Endothelial cell of umbilical vein (primary cell): ENCODE measurements at regions not wholly inside any gene's neighbourhood (a gene's known extent, or its start where the extent isn't known, plus 50 kb on each side); places are given as distances from the start of the nearest gene placed in this dataset.

Experiments
- BruUV-seq: library from RNA; stranded (reverse); fragments of 400-500 nt; replicated peaks from 2 replicates; lab custom pipeline; 2021; lab: Mats Ljungman, UMichigan
- CTCF ChIA-PET: fragments of 300-600, 350-600 bp; sonication (Branson Sonifier 250); formaldehyde crosslinking; loops from one replicate; lab custom pipeline; 2021; ENCODE audit warnings: antibody characterized with exemption, inconsistent platforms; lab: Charles Lee
- POLR2A ChIA-PET: fragments of 300-600, 350-600 bp; sonication (Branson Sonifier 250); formaldehyde crosslinking; loops from one replicate; lab custom pipeline; 2021; ENCODE audit warnings: antibody characterized with exemption, inconsistent platforms; lab: Charles Lee
- DNase-seq: peaks from one replicate; pipeline ENCODE4 v3.0.0-alpha.2; 2011; ENCODE audit warnings: low read depth, low spot score
- FAIRE-seq: peaks from 2 replicates; lab custom pipeline; 2011; peaks lifted over from hg19 to GRCh38; lab: Jason Lieb, UNC
- H2AFZ ChIP-seq: 2 replicates; pipeline ENCODE4 v1.6.0; 2012; ENCODE audit warnings: low read depth, low read length, control low read depth, inconsistent platforms
- H3K27ac ChIP-seq: 2 replicates; pipeline ENCODE4 v1.5.1; 2011; ENCODE audit warnings: low read depth, mild to moderate bottlenecking, control low read depth, low read length, moderate library complexity; ENCODE audit not compliant: insufficient read depth
- H3K27me3 ChIP-seq, 2 experiments: 2 replicates each; pipeline versions ENCODE4 v1.6.0 to v1.6.1; 2011; ENCODE audit warnings: low read length in 2 of 2, mixed read lengths in 1 of 2; ENCODE audit not compliant: control insufficient read depth in 2 of 2, insufficient read depth in 2 of 2
- H3K36me3 ChIP-seq, 2 experiments: 2 replicates in 1 of 2; 3 replicates in 1 of 2; pipeline ENCODE4 v1.5.1; 2011; ENCODE audit warnings: low read length in 2 of 2, mild to moderate bottlenecking in 1 of 2, moderate library complexity in 1 of 2; ENCODE audit not compliant: control insufficient read depth in 2 of 2, insufficient read depth in 2 of 2; ENCODE audit errors: extremely low read depth in 1 of 2
- H3K4me1 ChIP-seq: 3 replicates; pipeline ENCODE4 v1.5.1; 2011; ENCODE audit warnings: mild to moderate bottlenecking, low read length; ENCODE audit not compliant: control insufficient read depth, insufficient read depth; ENCODE audit errors: extremely low read depth
- H3K4me2 ChIP-seq: 2 replicates; pipeline ENCODE4 v1.6.1; 2011; ENCODE audit warnings: low read length, control low read depth, mixed read lengths; ENCODE audit not compliant: insufficient read depth
- H3K4me3 ChIP-seq, 3 experiments: fragments of 200-600 bp in 1 of 3; sonication (generic), shearing (Covaris generic) in 1 of 3; replicated peaks in 1 of 3; 2 replicates each; pipeline ENCODE4 v1.5.1; 2011 to 2016; ENCODE audit warnings: control low read depth in 3 of 3, low read length in 3 of 3, mild to moderate bottlenecking in 2 of 3, inconsistent platforms in 1 of 3, low read depth in 1 of 3, moderate library complexity in 1 of 3; ENCODE audit not compliant: insufficient read depth in 1 of 3
- H3K79me2 ChIP-seq: 2 replicates; pipeline ENCODE4 v1.6.0; 2012; ENCODE audit warnings: low read length, inconsistent platforms; ENCODE audit not compliant: control insufficient read depth, insufficient read depth
- H3K9ac ChIP-seq: replicated peaks from 2 replicates; pipeline ENCODE3; 2011; ENCODE audit warnings: low read length, control low read depth; ENCODE audit not compliant: insufficient read depth; ENCODE audit errors: extremely low read depth
- H3K9me1 ChIP-seq: replicated peaks from 3 replicates; pipeline ENCODE4 v1.6.0; 2011; ENCODE audit warnings: mild to moderate bottlenecking, low read length; ENCODE audit not compliant: control insufficient read depth, insufficient read depth; ENCODE audit errors: extremely low read depth
- H3K9me3 ChIP-seq: replicated peaks from 2 replicates; pipeline ENCODE4 v1.5.1; 2012; ENCODE audit warnings: low read length, inconsistent platforms; ENCODE audit not compliant: control insufficient read depth, insufficient read depth
- H4K20me1 ChIP-seq: replicated peaks from 2 replicates; pipeline ENCODE3; 2011; ENCODE audit warnings: mild to moderate bottlenecking, low read length; ENCODE audit not compliant: control insufficient read depth, insufficient read depth; ENCODE audit errors: extremely low read depth
- CTCF ChIP-seq, 2 donors: IDR thresholded peaks; 1 replicate in 1 of 2; 2 replicates in 1 of 2; pipeline ENCODE4 v1.5.1; 2011; ENCODE audit warnings: low read length in 2 of 2, mild to moderate bottlenecking in 2 of 2, moderate library complexity in 2 of 2, control low read depth in 1 of 2, inconsistent platforms in 1 of 2, low read depth in 1 of 2; ENCODE audit not compliant: insufficient read depth in 1 of 2; ENCODE audit errors: extremely low read depth in 1 of 2
- EZH2 ChIP-seq: IDR thresholded peaks from 2 replicates; pipeline ENCODE4 v1.6.1; 2012; ENCODE audit warnings: borderline replicate concordance, low read depth, mild to moderate bottlenecking, moderate library complexity, low read length, inconsistent platforms; ENCODE audit not compliant: severe bottlenecking
- FOS ChIP-seq: IDR thresholded peaks from 2 replicates; pipeline ENCODE4 v1.6.1; 2011; ENCODE audit warnings: mild to moderate bottlenecking, low read length, moderate library complexity, borderline replicate concordance; ENCODE audit not compliant: insufficient read depth
- GATA2 ChIP-seq: IDR thresholded peaks from 2 replicates; pipeline ENCODE4 v1.7.0; 2011; ENCODE audit warnings: low read depth, mild to moderate bottlenecking, moderate library complexity, mixed read lengths, low read length; ENCODE audit not compliant: insufficient read length, insufficient read depth
- JUN ChIP-seq: IDR thresholded peaks from 2 replicates; pipeline ENCODE4 v1.6.1; 2011; ENCODE audit warnings: borderline replicate concordance, low read depth; ENCODE audit not compliant: insufficient read length, insufficient read depth
- MAX ChIP-seq: IDR thresholded peaks from 2 replicates; pipeline ENCODE4 v1.6.1; 2011; ENCODE audit not compliant: insufficient read depth, insufficient read length
- MYC ChIP-seq: IDR thresholded peaks from one replicate; pipeline ENCODE4 v1.6.1; 2011; ENCODE audit warnings: mild to moderate bottlenecking, low read depth, low read length
- POLR2A ChIP-seq: IDR thresholded peaks from 2 replicates; pipeline ENCODE4 v1.6.1; 2012; ENCODE audit warnings: low read depth, mild to moderate bottlenecking, control low read depth, low read length
- POLR2AphosphoS5 ChIP-seq: IDR thresholded peaks from 2 replicates; pipeline ENCODE4 v1.6.1; 2012; ENCODE audit warnings: low read depth, mild to moderate bottlenecking, control low read depth, low read length, moderate library complexity; ENCODE audit not compliant: insufficient read depth
- dilution Hi-C: fragments of 300-500 bp; cut with MboI; formaldehyde crosslinking; loops from one replicate; pipeline ENCODE4 v1.15.0; 2019; ENCODE audit warnings: low sequenced_read_pairs; ENCODE audit not compliant: extremely low pct_ligation_motif_present
- intact Hi-C: fragments of 100-400 bp; cut with micrococcal nuclease; formaldehyde crosslinking; loops from one replicate; pipeline ENCODE4 v1.10.0; 2022

- Histone ChIP-seq H3K27me3 (no peaks in the 10 kb centered on the region), H3K9ac (no peak overlapping the region), H3K79me2 (no peaks in the 10 kb centered on the region), H3K4me1 (no peaks in the 10 kb centered on the region), H3K4me3 (no peak overlapping the region), H4K20me1 (no peaks in the 10 kb centered on the region), H3K27ac (no peak overlapping the region), H3K4me2 (no peak overlapping the region), H2AFZ (no peak overlapping the region), H3K9me1 (no peaks in the 10 kb centered on the region), H3K9me3 (no peaks in the 10 kb centered on the region), H3K36me3 (no peaks in the 10 kb centered on the region)
- BruUV-seq, result no TSS peak
- FAIRE-seq (no peak), DNase-seq (no peak)
- no peak for TF ChIP-seq EZH2
- TF ChIP-seq POLR2AphosphoS5, result no peak
- no peak for TF ChIP-seq MAX
- no peak for TF ChIP-seq FOS
- TF ChIP-seq MYC, result no peak
- TF ChIP-seq POLR2A, result no peak
- TF ChIP-seq CTCF (IDR thresholded peaks at IDR 0.05; ENCODE audit: extremely low read depth in 1 of 2, insufficient read depth in 1 of 2, low read depth in 1 of 2, low read length in 2 of 2), result no peak
- TF ChIP-seq GATA2, result no peak
- no peak for TF ChIP-seq JUN
- intact Hi-C loops (no loop called here), dilution Hi-C loops (no loop called here)
- CTCF ChIA-PET, result no interaction called here
- POLR2A ChIA-PET, result no interaction called here
Observed at GRCh38 chr16:7957151-7957550, 624.5 kb downstream of the RBFOX1 start.
